ENCODE measurements at regions not wholly inside any gene's neighbourhood (a gene's known extent, or its start where the extent isn't known, plus 50 kb on each side); places are given as distances from the start of the nearest gene placed in this dataset.

GRCh38 chr3:110389005-110389404 is 682.6 kb upstream of the NECTIN3 start:
- no peak for TF ChIP-seq YY1 (IDR thresholded peaks at IDR 0.05; ENCODE audit: insufficient read depth, insufficient read length)
- TF ChIP-seq SUZ12 (IDR thresholded peaks at IDR 0.05; ENCODE audit: extremely low read depth, insufficient read depth, insufficient read length), result no peak
- no peak for TF ChIP-seq ZNF274 (IDR thresholded peaks at IDR 0.05; ENCODE audit: low read depth, low read length)

Data from NT2/D1 (cell line).